DOHH2 (cell line): ENCODE measurements at regions not wholly inside any gene's neighbourhood (a gene's known extent, or its start where the extent isn't known, plus 50 kb on each side); places are given as distances from the start of the nearest gene placed in this dataset.

ENCODE experiments used
- EZH2phosphoT487 ChIP-seq: fragments of 200-600 bp; sonication (generic); IDR thresholded peaks from 2 replicates; pipeline ENCODE4 v1.6.1; 2017; ENCODE audit warnings: borderline replicate concordance, mild to moderate bottlenecking, antibody characterized with exemption, low read length, moderate library complexity, mixed read lengths
- TF ChIP-seq, protein P1 (sequence below): fragments of 200-600 bp; sonication (generic); IDR thresholded peaks from one replicate; pipeline ENCODE4 v1.5.1; 2014; ENCODE audit warnings: antibody characterized with exemption, mild to moderate bottlenecking, low read depth, low read length; ENCODE audit not compliant: poor library complexity, severe bottlenecking

DNA sequence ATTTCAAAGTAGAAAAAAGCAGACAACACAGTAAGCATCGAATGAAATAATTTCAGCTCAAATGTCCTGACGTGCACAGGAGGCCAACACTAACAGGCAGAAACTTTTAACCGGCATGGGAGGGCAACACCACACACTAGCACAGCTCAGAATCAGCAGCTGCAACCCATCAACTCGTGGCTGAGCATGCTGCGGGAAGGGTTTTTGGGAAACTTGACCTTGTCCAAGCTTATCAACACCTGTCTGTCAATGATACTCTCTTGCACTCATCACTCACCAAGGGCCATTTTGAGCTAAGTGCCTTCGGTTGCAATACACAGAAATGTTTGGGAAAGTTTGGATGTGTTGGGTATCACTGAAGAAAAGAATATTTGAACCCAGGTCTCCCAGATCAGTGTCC is 483.7 kb downstream of the TSHZ3 start:
- TF ChIP-seq, protein P1, sequence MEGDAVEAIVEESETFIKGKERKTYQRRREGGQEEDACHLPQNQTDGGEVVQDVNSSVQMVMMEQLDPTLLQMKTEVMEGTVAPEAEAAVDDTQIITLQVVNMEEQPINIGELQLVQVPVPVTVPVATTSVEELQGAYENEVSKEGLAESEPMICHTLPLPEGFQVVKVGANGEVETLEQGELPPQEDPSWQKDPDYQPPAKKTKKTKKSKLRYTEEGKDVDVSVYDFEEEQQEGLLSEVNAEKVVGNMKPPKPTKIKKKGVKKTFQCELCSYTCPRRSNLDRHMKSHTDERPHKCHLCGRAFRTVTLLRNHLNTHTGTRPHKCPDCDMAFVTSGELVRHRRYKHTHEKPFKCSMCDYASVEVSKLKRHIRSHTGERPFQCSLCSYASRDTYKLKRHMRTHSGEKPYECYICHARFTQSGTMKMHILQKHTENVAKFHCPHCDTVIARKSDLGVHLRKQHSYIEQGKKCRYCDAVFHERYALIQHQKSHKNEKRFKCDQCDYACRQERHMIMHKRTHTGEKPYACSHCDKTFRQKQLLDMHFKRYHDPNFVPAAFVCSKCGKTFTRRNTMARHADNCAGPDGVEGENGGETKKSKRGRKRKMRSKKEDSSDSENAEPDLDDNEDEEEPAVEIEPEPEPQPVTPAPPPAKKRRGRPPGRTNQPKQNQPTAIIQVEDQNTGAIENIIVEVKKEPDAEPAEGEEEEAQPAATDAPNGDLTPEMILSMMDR = no peak
- TF ChIP-seq EZH2phosphoT487 = no peak
